Lung (tissue), 11 donors: ENCODE measurements at regions not wholly inside any gene's neighbourhood (a gene's known extent, or its start where the extent isn't known, plus 50 kb on each side); places are given as distances from the start of the nearest gene placed in this dataset.

ENCODE experiments used
- ATAC-seq: fragments of 200-7000 bp; cut with Tn5 transposase; one replicate; pipeline ENCODE4 v1.9.1; 2020; ENCODE audit warnings: moderate number of reproducible peaks; ENCODE audit not compliant: insufficient read depth, low FRiP score
- DNase-seq, 3 donors: peaks; one replicate each; pipeline ENCODE4 v3.0.0-alpha.2; 2013 to 2017
- H3K27ac ChIP-seq, 2 donors: one replicate each; pipeline ENCODE4 v1.5.1; 2013; ENCODE audit warnings: mild to moderate bottlenecking in 2 of 2, moderate library complexity in 2 of 2, control low read depth in 1 of 2, inconsistent platforms in 1 of 2, low read depth in 1 of 2, low read length in 1 of 2
- H3K27me3 ChIP-seq, 3 donors: one replicate each; pipeline ENCODE4 v1.5.1; 2013; ENCODE audit warnings: low read length in 2 of 3; ENCODE audit not compliant: control insufficient read depth in 3 of 3, insufficient read depth in 3 of 3
- H3K36me3 ChIP-seq, 4 donors: one replicate each; pipeline ENCODE4 v1.5.1; 2013; ENCODE audit warnings: low read length in 4 of 4, mild to moderate bottlenecking in 1 of 4, moderate library complexity in 1 of 4; ENCODE audit not compliant: control insufficient read depth in 4 of 4, insufficient read depth in 4 of 4
- H3K4me1 ChIP-seq, 5 donors: one replicate each; pipeline ENCODE4 v1.5.1; 2013; ENCODE audit warnings: low read length in 5 of 5, mild to moderate bottlenecking in 2 of 5, moderate library complexity in 1 of 5; ENCODE audit not compliant: control insufficient read depth in 5 of 5, insufficient read depth in 5 of 5
- H3K4me3 ChIP-seq: one replicate; pipeline ENCODE4 v1.5.1; 2013; ENCODE audit warnings: mild to moderate bottlenecking, control low read depth, moderate library complexity
- H3K9ac ChIP-seq, 2 donors: one replicate each; pipeline ENCODE4 v1.5.1; 2013; ENCODE audit warnings: low read length in 2 of 2, control low read depth in 1 of 2; ENCODE audit not compliant: insufficient read depth in 1 of 2
- H3K9me3 ChIP-seq, 4 donors: one replicate each; pipeline ENCODE4 v1.5.1; 2013; ENCODE audit warnings: low read length in 3 of 4, mild to moderate bottlenecking in 1 of 4, moderate library complexity in 1 of 4; ENCODE audit not compliant: control insufficient read depth in 4 of 4, insufficient read depth in 3 of 4
- CTCF ChIP-seq: IDR thresholded peaks from 2 replicates; pipeline ENCODE4 v1.5.1; 2012; ENCODE audit warnings: mild to moderate bottlenecking; ENCODE audit errors: control extremely low read depth, extremely low read depth
- WGBS, 2 donors: extraction: QIAGEN DNeasy Blood & Tissue Kit; methylation state at CpG; one replicate each; pipeline ENCODE4 v1.1.7; 2013; 5-methylcytosine and 5-hydroxymethylcytosine counted together
- donor health status: control.
- donor health status: control.
- donor health status: Bipolar disorder and iron deficiency.
- donor health status: healthy.
- donor health status: DM: yes; HTN: yes; CAD: no.

- H3K4me1 ChIP-seq = peaks cover 0 to 6% (median 0%) of the 10 kb centered on the region in 5 donors
- no peak overlapping the region for H3K4me3 ChIP-seq
- ATAC-seq (no peak), DNase-seq (no peak)
- H3K36me3 ChIP-seq = no peaks in the 10 kb centered on the region
- H3K9ac ChIP-seq = no peak overlapping the region
- no peaks in the 10 kb centered on the region for H3K27me3 ChIP-seq
- no peak overlapping the region for H3K27ac ChIP-seq
- peaks cover 0 to 4% (median 0%) of the 10 kb centered on the region in 4 donors for H3K9me3 ChIP-seq
- 77 to 83% methylated on average over 3 of the region's 3 CpGs for WGBS, 2 donors
- TF ChIP-seq CTCF = no peak
Measured at GRCh38 chr2:59871830-59872229, 681.6 kb downstream of the BCL11A start.

DNA sequence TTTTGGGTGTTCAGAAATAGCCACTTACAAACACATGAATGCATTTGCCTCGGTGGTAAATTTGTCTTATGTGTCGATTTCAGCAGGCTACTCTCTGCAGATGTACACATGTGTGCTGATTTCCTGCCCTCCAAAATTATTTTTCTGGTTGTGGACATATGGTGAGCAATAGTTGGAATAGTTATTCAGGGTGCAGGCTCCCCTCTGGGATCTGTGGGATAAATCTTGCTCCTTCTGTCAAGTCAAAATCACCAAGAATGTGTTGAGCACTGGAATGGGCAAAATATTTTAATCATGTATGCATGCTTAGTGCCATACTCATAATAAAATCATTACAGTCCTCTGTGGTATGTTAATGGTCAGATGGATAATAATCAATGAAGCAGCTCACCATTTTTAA lies 684.5 kb downstream of the BCL11A start:
- H3K9me3 ChIP-seq = no peaks in the 10 kb centered on the region
- ATAC-seq = no peak
- 87 to 89% methylated on average over 2 of the region's 2 CpGs for WGBS, 2 donors

GRCh38 chr2:59866436-59866835 lies 687.0 kb downstream of the BCL11A start:
- 83 to 85% methylated on average over 3 of the region's 3 CpGs for WGBS, 2 donors
- Histone ChIP-seq H3K4me3 (no peak overlapping the region), H3K36me3 (no peaks in the 10 kb centered on the region), H3K27me3 (no peaks in the 10 kb centered on the region), H3K27ac (no peak overlapping the region), H3K4me1 (no peaks in the 10 kb centered on the region), H3K9me3 (peaks cover 0 to 2% (median 0%) of the 10 kb centered on the region in 4 donors), H3K9ac (no peak overlapping the region)
- no peak for TF ChIP-seq CTCF
- no peak for DNase-seq
- ATAC-seq = no peak

More for the DNA sequence above, 684.5 kb downstream of the BCL11A start:
- Histone ChIP-seq H3K27ac (no peak overlapping the region), H3K4me3 (no peak overlapping the region), H3K4me1 (peaks cover 0 to 5% (median 0%) of the 10 kb centered on the region in 5 donors), H3K36me3 (no peaks in the 10 kb centered on the region), H3K27me3 (no peaks in the 10 kb centered on the region), H3K9ac (no peak overlapping the region)
- no peak for DNase-seq
- TF ChIP-seq CTCF = no peak

DNA sequence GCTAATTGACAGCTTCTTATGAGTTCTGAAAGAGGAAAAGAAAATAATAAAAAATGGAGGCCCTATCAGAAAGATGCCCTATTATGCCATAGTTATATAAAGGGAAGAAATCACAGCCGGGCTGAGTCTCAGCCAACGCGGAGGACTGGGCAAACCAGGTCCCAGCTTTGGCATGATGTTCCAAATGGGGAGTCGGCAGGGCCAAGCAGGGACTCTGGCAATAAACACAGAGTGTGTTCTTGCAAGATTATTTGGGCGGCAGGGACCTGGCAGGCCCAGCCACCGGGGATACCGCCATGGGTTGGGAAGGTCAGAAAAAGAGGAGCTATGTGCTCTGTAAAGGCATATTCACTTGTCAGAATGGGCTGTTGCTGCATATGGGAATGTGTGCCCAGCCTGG lies 694.9 kb downstream of the BCL11A start:
- no peak for ATAC-seq
- H3K36me3 ChIP-seq = no peaks in the 10 kb centered on the region
- DNase-seq = no peak
- peaks cover 0 to 7% (median 0%) of the 10 kb centered on the region in 4 donors for H3K9me3 ChIP-seq
- H3K4me3 ChIP-seq = no peak overlapping the region
- no peaks in the 10 kb centered on the region for H3K4me1 ChIP-seq
- no peaks in the 10 kb centered on the region for H3K27me3 ChIP-seq
- no peak for TF ChIP-seq CTCF
- H3K27ac ChIP-seq = no peak overlapping the region
- H3K9ac ChIP-seq = no peak overlapping the region
- 95 to 98% methylated on average over 7 of the region's 7 CpGs for WGBS, 2 donors
